Activated T-cell treated with anti-CD3 and anti-CD28 coated beads, Interleukin-2, amount 50 U/mL, for 72 hours (primary cell): ENCODE measurements at regions not wholly inside any gene's neighbourhood (a gene's known extent, or its start where the extent isn't known, plus 50 kb on each side); places are given as distances from the start of the nearest gene placed in this dataset.
A peak's percentile ranks its signal among the peaks of the same experiment; 100 is the strongest.

Source experiments
- ATAC-seq, 2 donors: fragments of 150-1000 bp; cut with Tn5 transposase; replicated peaks in 1 of 2; 2 replicates each; pipeline ENCODE4 v1.10.0; 2021; ENCODE audit warnings: moderate library complexity in 2 of 2, mild to moderate bottlenecking in 1 of 2
- DNase-seq, 2 donors: peaks; one replicate each; pipeline ENCODE4 v3.0.0; 2021 to 2022; ENCODE audit warnings: mixed read lengths in 1 of 2
- H3K27ac Mint-ChIP-seq: one replicate; pipeline ENCODE4 v1.8.0; 2022; ENCODE audit warnings: mild to moderate bottlenecking, moderate library complexity, mixed read lengths
- H3K27me3 Mint-ChIP-seq: one replicate; pipeline ENCODE4 v1.8.0; 2022; ENCODE audit warnings: low read depth, mixed read lengths
- H3K36me3 Mint-ChIP-seq, 2 donors: one replicate each; pipeline ENCODE4 v1.8.0; 2022; ENCODE audit warnings: mixed read lengths in 2 of 2, mild to moderate bottlenecking in 1 of 2; ENCODE audit not compliant: insufficient read depth in 2 of 2
- H3K4me1 Mint-ChIP-seq: one replicate; pipeline ENCODE4 v1.8.0; 2022; ENCODE audit warnings: low read depth, mixed read lengths
- H3K4me3 Mint-ChIP-seq, 2 donors: one replicate each; pipeline ENCODE4 v1.8.0; 2022; ENCODE audit warnings: mild to moderate bottlenecking in 2 of 2, mixed read lengths in 2 of 2, moderate library complexity in 2 of 2
- H3K9me3 Mint-ChIP-seq, 2 donors: one replicate each; pipeline ENCODE4 v1.8.0; 2022; ENCODE audit warnings: mixed read lengths in 2 of 2

DNA sequence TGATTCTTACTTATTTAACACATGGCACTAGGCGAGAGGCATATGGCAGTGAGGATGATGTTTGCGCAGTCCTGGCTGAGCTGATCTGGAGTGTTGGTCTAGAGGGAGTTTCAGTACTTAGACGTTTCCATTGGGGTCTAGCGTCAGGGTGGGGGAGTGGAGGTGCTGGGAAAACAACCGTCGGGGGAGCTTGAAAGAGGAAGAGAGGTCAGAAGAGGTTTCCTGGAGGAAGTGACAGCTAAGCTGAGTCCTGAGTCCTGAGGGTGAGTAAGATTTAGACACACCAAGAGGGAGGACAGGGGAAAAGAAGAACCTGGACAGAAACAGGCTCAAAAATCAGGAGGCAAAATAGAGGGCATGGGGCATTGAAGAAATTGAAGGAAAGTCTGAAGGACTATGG lies 81.4 kb downstream of the ALOX5AP start:
- Mint-ChIP-seq H3K27ac (no peak overlapping the region), H3K4me3 (no peak overlapping the region)

DNA sequence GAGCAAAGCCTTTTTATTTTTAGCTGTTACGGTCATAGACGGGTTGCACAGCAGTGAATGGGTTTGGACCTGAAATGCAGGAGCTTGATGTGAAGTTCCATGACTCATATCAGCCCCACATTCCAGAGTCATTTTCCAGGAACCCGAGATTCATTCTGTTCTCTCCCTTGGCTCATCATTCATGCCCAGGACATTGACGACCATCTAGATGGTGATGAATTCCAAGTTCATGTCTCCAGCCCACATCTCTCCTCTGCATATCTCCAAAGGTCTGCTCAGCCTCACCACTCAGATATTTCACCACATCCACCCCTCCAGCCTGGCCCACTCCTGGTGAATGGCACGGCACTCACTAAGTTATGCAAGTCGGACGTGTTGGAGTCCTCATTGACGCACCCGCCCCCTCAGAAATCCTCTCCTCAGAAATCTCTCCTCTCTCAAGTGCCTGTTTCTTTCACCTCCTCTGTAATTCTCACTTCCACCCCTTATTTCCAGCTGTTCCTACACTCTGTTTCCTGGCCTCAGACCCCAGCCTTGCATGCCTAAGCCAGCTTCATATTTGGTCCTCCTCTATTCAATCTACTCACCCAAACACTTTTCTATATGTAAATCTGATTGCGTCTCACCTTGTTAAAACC lies 83.1 kb downstream of the ALOX5AP start:
- Mint-ChIP-seq H3K36me3 (no peaks in the 10 kb centered on the region), H3K27me3 (peaks cover 23% of the 10 kb centered on the region), H3K4me3 (no peak overlapping the region), H3K9me3 (no peaks in the 10 kb centered on the region), H3K4me1 (peaks cover 6% of the 10 kb centered on the region), H3K27ac (no peak overlapping the region)
- no peak for DNase-seq
- no peak for ATAC-seq

More for the DNA sequence above, 81.4 kb downstream of the ALOX5AP start:
- H3K9me3 Mint-ChIP-seq = no peaks in the 10 kb centered on the region
- ATAC-seq = no peak
- H3K4me1 Mint-ChIP-seq = peaks cover 6% of the 10 kb centered on the region
- no peaks in the 10 kb centered on the region for H3K36me3 Mint-ChIP-seq
- no peak for DNase-seq
- peaks cover 18% of the 10 kb centered on the region for H3K27me3 Mint-ChIP-seq

DNA sequence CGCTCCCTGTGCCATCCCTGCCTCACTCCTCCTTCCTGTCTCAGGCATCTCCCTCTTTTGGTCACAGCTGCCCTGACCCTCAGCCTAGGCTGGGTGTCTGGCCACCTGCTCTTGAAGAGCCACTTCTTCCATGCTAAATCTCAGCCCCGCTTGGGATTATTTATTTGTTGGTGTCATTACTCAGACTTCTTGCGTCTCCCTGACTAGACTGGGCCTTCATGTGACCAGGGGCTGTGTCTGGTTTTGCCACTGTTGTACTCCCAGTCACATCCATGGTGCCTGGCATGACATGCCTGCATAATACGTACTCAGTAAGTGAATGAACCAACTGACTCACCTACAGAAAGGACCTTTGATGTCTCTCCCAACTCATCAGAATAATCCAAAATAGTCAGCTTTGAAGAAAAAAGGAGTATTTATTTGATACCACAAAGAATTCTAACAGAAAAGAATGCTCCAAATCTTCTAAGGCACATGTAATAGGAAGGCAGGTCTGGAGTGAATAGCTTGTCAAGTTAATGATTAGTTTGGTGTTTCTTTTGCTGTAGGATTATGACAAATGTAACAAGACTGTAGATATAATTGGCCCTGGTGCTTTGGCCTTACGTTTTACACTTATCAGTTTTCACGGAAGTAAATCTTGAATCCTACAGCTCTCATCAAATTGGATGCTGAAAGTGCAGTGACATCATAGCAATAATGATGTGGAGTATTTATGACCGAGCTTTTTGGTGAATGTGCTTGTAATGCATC lies 84.0 kb downstream of the ALOX5AP start:
- H3K9me3 Mint-ChIP-seq = no peaks in the 10 kb centered on the region
- ATAC-seq = no peak
- DNase-seq = no peak

DNA sequence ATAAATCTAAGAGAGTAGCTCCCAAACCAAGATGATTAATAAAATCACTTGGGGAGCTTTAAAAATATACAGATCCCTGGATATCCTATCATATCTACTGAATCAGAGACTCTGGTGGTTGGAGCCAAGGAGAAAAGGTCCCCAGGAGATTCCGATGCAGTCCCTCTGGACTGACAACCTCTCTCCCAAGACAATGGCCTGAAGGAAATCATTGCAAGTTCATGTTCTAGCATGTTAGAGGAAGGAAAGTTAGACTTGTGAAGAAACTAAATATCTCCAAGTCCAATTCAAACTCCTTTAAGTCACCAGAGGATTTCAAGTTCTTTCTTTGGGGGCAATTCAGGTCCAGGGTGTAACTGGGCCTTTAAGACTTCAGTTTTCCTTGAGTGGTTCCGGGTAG lies 84.7 kb upstream of the MEDAG start:
- Mint-ChIP-seq H3K9me3 (no peaks in the 10 kb centered on the region), H3K27ac (no peak overlapping the region), H3K4me1 (peaks cover 5% of the 10 kb centered on the region), H3K4me3 (no peak overlapping the region), H3K27me3 (peaks cover 39% of the 10 kb centered on the region), H3K36me3 (no peaks in the 10 kb centered on the region)
- no peak for ATAC-seq
- DNase-seq = no peak

More for the DNA sequence above, 84.0 kb downstream of the ALOX5AP start:
- Mint-ChIP-seq H3K36me3 (no peaks in the 10 kb centered on the region), H3K4me3 (no peak overlapping the region), H3K27me3 (peaks cover 23% of the 10 kb centered on the region), H3K27ac (no peak overlapping the region), H3K4me1 (peaks cover 6% of the 10 kb centered on the region)

DNA sequence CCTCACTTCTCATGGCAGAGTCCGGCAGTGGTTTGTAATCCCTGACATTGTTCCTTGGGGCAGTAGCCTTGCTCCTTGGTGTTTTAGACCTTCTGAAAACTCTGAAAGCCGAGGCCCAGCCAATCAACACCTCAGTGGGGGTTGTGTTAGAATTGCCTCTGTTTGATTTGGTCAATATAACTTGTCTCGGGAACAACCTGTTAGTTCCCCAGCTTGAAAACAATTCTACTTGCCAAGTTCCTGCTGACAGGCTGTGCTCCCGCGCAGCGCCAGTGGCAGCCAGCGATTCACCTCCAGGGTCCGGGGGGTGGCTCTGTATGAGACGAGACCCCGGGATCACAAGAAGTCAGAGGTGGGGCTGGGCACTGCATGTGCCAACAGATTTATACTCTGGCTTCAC lies 81.4 kb upstream of the MEDAG start:
- H3K27ac Mint-ChIP-seq = no peak overlapping the region
- no peak for DNase-seq
- peaks cover 28% of the 10 kb centered on the region for H3K27me3 Mint-ChIP-seq
- no peaks in the 10 kb centered on the region for H3K9me3 Mint-ChIP-seq
- H3K4me3 Mint-ChIP-seq = no peak overlapping the region
- H3K4me1 Mint-ChIP-seq = no peaks in the 10 kb centered on the region
- no peak for ATAC-seq
- H3K36me3 Mint-ChIP-seq = no peaks in the 10 kb centered on the region

DNA sequence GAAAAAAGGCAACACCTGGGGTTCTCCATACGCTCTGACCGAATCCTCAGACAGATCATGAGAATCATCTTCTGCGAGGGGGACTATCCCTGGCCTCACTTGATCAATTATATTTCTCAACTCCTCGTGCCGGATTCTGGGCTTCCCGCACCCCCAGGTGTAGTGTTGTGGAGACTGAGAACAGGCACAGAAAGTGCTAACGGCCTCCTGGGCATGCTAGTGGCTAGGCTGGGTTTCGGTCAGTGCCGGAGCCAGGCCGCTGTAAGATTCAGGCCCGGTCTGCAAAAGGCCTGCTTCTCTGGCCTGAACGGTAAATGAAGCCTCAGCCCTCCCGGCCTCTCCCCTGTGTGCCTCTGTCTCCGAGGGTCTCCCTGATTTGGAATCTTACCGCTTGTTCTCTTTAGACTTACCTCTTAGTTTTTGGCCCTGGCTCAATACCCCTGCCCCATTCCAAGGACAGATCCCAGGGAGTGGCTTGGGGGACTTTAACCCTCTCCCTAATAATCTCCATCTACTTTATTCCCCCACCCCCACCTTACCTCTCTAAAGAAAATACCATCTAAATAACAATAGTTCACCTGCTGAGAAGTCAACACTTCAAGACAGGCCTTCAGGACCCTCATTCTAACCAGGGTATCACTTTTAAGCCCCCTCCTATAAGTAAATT lies 79.0 kb upstream of the MEDAG start:
- ATAC-seq (no peak), DNase-seq (no peak)
- Mint-ChIP-seq H3K9me3 (no peaks in the 10 kb centered on the region), H3K36me3 (no peaks in the 10 kb centered on the region), H3K27ac (no peak overlapping the region), H3K4me3 (no peak overlapping the region), H3K4me1 (peaks cover 6% of the 10 kb centered on the region), H3K27me3 (peaks cover 23% of the 10 kb centered on the region)

DNA sequence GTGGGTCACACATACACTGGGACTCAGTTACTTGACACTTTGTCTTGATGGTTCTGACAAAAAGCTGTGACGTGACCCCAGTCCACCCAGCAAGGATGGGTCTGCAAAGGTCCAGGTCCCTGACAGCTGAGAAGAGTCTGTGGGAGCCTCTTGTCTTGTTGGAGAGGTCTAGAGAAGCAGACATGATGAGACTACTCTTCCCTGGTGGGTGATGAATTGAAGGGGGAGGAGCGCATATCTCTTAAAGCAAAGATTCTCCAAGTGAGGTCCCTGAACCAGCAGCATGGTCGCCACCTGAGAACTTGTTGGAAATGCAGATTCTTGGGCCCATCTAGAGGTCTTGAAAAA lies 78.5 kb upstream of the MEDAG start:
- Mint-ChIP-seq H3K27ac (no peak overlapping the region), H3K9me3 (no peaks in the 10 kb centered on the region), H3K36me3 (no peaks in the 10 kb centered on the region), H3K4me3 (no peak overlapping the region), H3K27me3 (peaks cover 21% of the 10 kb centered on the region), H3K4me1 (peaks cover 6% of the 10 kb centered on the region)
- ATAC-seq = no peak
- no peak for DNase-seq

DNA sequence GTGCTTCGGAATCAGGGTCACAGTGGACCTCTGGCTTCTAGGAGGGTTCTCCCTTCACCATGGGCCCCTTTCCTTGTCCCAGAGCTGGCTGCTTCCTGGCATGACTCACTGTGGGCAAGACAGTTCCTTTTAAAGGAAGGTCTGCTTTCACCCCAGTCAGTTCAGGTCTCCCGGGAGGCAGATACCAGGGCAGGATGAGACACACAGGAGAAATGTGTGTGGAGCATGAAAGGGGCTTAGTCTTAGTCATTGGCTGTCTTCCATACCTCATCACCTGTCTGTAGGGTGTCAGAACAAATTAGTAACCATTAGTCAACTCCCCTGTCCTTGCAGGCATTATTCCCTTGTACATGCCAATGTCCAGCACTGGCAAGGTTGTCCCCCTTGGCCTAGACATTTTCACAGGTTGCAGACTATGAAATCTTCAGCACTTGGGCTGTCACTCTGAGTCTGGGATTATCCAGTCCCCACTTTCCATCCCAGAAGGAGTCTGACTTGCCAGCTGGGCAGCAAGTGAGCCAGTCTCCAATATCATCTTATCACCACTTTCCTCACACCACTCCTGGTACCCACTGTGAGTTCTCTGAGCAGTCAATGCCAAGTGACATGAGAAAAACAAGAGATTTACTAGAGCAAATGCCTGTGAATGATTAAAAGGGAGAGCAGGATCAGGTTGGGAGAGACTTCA lies 76.8 kb upstream of the MEDAG start:
- Mint-ChIP-seq H3K27ac (no peak overlapping the region), H3K4me3 (no peak overlapping the region), H3K27me3 (peaks cover 21% of the 10 kb centered on the region), H3K4me1 (peaks cover 22% of the 10 kb centered on the region), H3K9me3 (no peaks in the 10 kb centered on the region), H3K36me3 (no peaks in the 10 kb centered on the region)
- DNase-seq = no peak
- ATAC-seq = no peak

DNA sequence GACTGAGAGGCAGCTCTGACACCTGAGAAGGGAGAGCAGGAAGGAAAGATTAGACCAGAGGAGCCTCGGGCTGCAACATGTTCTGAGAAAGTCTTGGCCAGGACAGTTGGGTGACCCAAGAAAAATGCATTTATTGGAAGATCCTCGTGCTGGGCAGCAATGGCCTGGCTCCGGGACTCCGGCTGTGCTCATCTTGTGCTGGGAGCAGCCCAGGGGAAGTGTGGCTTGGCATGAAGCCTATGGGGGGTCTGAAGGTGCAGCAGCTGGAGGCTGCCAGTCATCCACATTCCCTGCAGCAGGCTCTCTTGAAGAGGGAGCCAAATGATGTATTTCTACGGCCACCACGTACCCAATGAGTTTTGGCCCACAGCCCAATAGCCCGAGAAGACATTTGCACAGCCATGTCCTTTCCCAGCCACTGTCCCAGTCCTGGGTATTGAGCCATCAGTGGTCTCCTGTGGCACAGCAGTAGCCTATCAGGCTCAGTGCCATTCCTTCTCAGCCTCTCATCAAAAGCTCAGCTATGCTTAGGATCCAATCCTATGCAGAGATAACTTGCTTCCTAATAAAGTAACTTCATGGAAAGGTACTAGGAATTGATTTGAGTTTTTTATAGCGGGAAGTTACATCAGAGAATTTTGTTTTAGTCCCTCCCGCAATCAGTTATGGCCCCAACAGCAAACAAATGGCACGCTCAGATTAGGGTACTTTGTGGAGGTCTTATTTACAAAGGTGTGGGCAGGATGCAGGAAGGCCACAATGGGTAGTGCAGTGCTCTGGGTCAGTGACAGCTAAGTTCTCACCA lies 76.0 kb upstream of the MEDAG start:
- Mint-ChIP-seq H3K4me1 (peaks cover 22% of the 10 kb centered on the region), H3K9me3 (no peaks in the 10 kb centered on the region), H3K27ac (peak overlapping the region; percentile 26), H3K4me3 (no peak overlapping the region), H3K27me3 (peaks cover 14% of the 10 kb centered on the region), H3K36me3 (no peaks in the 10 kb centered on the region)
- DNase-seq (no peak), ATAC-seq (no peak)

DNA sequence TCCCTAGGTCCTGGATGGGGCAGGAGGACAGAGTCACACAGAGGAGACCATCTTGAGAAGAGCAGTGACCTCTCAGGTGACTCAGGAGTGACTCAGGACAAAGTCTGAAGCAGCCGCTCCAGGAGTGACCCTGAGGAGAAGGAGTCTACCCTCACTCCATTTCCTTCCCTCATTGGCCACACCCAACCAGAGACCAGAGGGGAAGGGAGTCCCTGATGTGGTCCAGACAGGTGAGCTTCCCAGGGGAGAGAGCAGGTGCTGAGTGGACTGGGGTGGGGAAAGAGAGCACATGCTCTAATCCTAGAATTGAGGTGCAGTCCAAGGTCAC lies 75.5 kb upstream of the MEDAG start:
- H3K27ac Mint-ChIP-seq = peak overlapping the region; percentile 26
- H3K27me3 Mint-ChIP-seq = peaks cover 12% of the 10 kb centered on the region
- no peak for ATAC-seq
- DNase-seq = no peak
- peaks cover 22% of the 10 kb centered on the region for H3K4me1 Mint-ChIP-seq
- H3K9me3 Mint-ChIP-seq = no peaks in the 10 kb centered on the region
- H3K4me3 Mint-ChIP-seq = no peak overlapping the region
- no peaks in the 10 kb centered on the region for H3K36me3 Mint-ChIP-seq

DNA sequence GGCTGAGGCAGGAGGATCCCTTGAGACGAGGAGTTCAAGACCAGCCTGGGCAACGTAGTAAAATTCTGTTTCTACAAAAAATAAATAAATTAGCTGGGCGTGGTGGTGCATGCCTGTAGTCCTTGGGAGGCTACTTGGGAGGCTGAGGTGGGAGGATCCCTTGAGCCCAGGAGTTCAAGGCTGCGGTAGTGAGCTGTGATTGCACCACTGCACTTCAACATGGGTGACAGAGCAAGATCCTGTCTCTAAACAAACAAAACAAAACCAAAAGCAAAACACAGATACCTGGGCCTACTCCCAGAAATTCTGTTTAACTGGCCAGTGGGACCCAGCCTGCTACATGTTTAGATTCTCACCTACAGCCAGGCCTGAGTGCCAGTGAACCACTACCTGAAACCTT lies 74.6 kb upstream of the MEDAG start:
- Mint-ChIP-seq H3K4me3 (no peak overlapping the region), H3K27me3 (peaks cover 12% of the 10 kb centered on the region), H3K4me1 (peaks cover 22% of the 10 kb centered on the region), H3K36me3 (no peaks in the 10 kb centered on the region), H3K27ac (no peak overlapping the region), H3K9me3 (no peaks in the 10 kb centered on the region)
- ATAC-seq (no peak), DNase-seq (no peak)

DNA sequence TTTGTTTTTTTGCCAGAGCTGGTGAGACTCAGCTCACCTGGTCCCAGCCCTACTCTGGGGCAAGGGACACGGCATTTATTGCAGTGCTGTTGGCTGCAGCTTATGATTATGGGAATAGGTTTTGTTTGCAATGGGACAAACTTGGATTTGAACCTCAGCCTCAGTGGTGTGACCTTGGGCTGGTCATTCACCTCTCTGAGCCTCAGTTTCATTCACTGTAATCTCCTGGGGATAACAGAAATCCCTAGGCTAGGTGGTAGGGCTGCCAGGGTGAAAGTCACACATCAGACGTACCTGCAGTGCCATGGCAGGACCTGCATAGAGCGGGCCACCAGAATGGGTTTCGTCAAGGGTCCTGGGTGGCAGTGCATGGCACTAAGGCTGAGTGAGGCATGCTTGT lies 73.7 kb upstream of the MEDAG start:
- H3K4me1 Mint-ChIP-seq = peaks cover 22% of the 10 kb centered on the region
- no peaks in the 10 kb centered on the region for H3K36me3 Mint-ChIP-seq
- no peaks in the 10 kb centered on the region for H3K9me3 Mint-ChIP-seq
- H3K27ac Mint-ChIP-seq = no peak overlapping the region
- peaks cover 13% of the 10 kb centered on the region for H3K27me3 Mint-ChIP-seq
- ATAC-seq (peak in 1 of 2 donors; percentile 3), DNase-seq (no peak)
- no peak overlapping the region for H3K4me3 Mint-ChIP-seq
